ENCODE measurements at regions not wholly inside any gene's neighbourhood (a gene's known extent, or its start where the extent isn't known, plus 50 kb on each side); places are given as distances from the start of the nearest gene placed in this dataset.

GRCh38 chr5:17161662-17162061 is 55.8 kb upstream of the BASP1 start:
- no peak for DNase-seq
- H3K4me1 ChIP-seq (ENCODE audit: insufficient read depth, low read length), result no peaks in the 10 kb centered on the region
- H3K36me3 ChIP-seq (ENCODE audit: insufficient read depth, low read length), result no peaks in the 10 kb centered on the region
- ATAC-seq (ENCODE audit: poor library complexity), result no peak
- no peak overlapping the region for H3K27ac ChIP-seq (ENCODE audit: low read depth in 1 of 2, low read length in 2 of 2)
- Mint-ChIP-seq H3K4me3 (no peak overlapping the region), H3K36me3 (ENCODE audit: low read depth) (no peaks in the 10 kb centered on the region), H3K27ac (no peak overlapping the region), H3K4me1 (ENCODE audit: low read depth) (no peaks in the 10 kb centered on the region), H3K27me3 (no peaks in the 10 kb centered on the region), H3K9me3 (no peaks in the 10 kb centered on the region)
- no peak for TF ChIP-seq CTCF (IDR thresholded peaks at IDR 0.05)
- ChIA-PET POLR2A (no interaction called here), CTCF (no interaction called here)
- H3K9me3 ChIP-seq (ENCODE audit: control insufficient read depth in 1 of 2, insufficient read depth in 1 of 2, low read length in 2 of 2), result no peaks in the 10 kb centered on the region
- H3K27me3 ChIP-seq (ENCODE audit: control insufficient read depth in 1 of 2, insufficient read depth in 2 of 2, low read length in 2 of 2), result no peaks in the 10 kb centered on the region
- intact Hi-C loops (cut with DNase I, micrococcal nuclease), result no loop called here
- no peak overlapping the region for H3K4me3 ChIP-seq (ENCODE audit: low read length)

- no peak overlapping the region for H3K4me3 Mint-ChIP-seq
These were observed 54.2 kb upstream of the BASP1 start for GRCh38 chr5:17163221-17163620.

GRCh38 chr5:17167171-17167891 is 50.1 kb upstream of the BASP1 start:
- CTCF ChIA-PET, result no interaction called here
- DNase-seq, result no peak

More at GRCh38 chr5:17163221-17163620, 54.2 kb upstream of the BASP1 start:
- no peak for TF ChIP-seq CTCF (IDR thresholded peaks at IDR 0.05)
- Histone ChIP-seq H3K4me3 (ENCODE audit: low read length) (no peak overlapping the region), H3K27me3 (ENCODE audit: control insufficient read depth in 1 of 2, insufficient read depth in 2 of 2, low read length in 2 of 2) (no peaks in the 10 kb centered on the region), H3K27ac (ENCODE audit: low read depth in 1 of 2, low read length in 2 of 2) (no peak overlapping the region), H3K9me3 (ENCODE audit: control insufficient read depth in 1 of 2, insufficient read depth in 1 of 2, low read length in 2 of 2) (no peaks in the 10 kb centered on the region), H3K4me1 (ENCODE audit: insufficient read depth, low read length) (no peaks in the 10 kb centered on the region), H3K36me3 (ENCODE audit: insufficient read depth, low read length) (no peaks in the 10 kb centered on the region)
- Mint-ChIP-seq H3K36me3 (ENCODE audit: low read depth) (no peaks in the 10 kb centered on the region), H3K27ac (no peak overlapping the region), H3K4me1 (ENCODE audit: low read depth) (no peaks in the 10 kb centered on the region), H3K27me3 (no peaks in the 10 kb centered on the region), H3K9me3 (no peaks in the 10 kb centered on the region)
- ChIA-PET POLR2A (no interaction called here), CTCF (interaction anchor here (0.6 kb wide), 1 partner anchor 74 kb away, joined by 3 read pairs; no protein-coding TSS in a partner anchor)
- ATAC-seq (ENCODE audit: poor library complexity) (no peak), DNase-seq (no peak)
- intact Hi-C loops (cut with DNase I, micrococcal nuclease), result no loop called here

More at GRCh38 chr5:17167171-17167891, 50.1 kb upstream of the BASP1 start:
- H3K36me3 Mint-ChIP-seq (ENCODE audit: low read depth), result no peaks in the 10 kb centered on the region
- no peak for ATAC-seq (ENCODE audit: poor library complexity)
- H3K4me1 Mint-ChIP-seq (ENCODE audit: low read depth), result no peaks in the 10 kb centered on the region
- no peaks in the 10 kb centered on the region for H3K4me1 ChIP-seq (ENCODE audit: insufficient read depth, low read length)
- H3K27ac ChIP-seq (ENCODE audit: low read depth in 1 of 2, low read length in 2 of 2), result no peak overlapping the region
- H3K27me3 Mint-ChIP-seq, result no peaks in the 10 kb centered on the region
- no peak for TF ChIP-seq CTCF (IDR thresholded peaks at IDR 0.05)
- H3K4me3 ChIP-seq (ENCODE audit: low read length), result no peak overlapping the region
- no peaks in the 10 kb centered on the region for H3K9me3 Mint-ChIP-seq
- POLR2A ChIA-PET, result no interaction called here
- intact Hi-C loops (cut with DNase I, micrococcal nuclease), result no loop called here
- no peaks in the 10 kb centered on the region for H3K9me3 ChIP-seq (ENCODE audit: control insufficient read depth in 1 of 2, insufficient read depth in 1 of 2, low read length in 2 of 2)
- no peaks in the 10 kb centered on the region for H3K27me3 ChIP-seq (ENCODE audit: control insufficient read depth in 1 of 2, insufficient read depth in 2 of 2, low read length in 2 of 2)
- no peak overlapping the region for H3K27ac Mint-ChIP-seq
- no peaks in the 10 kb centered on the region for H3K36me3 ChIP-seq (ENCODE audit: insufficient read depth, low read length)
- no peak overlapping the region for H3K4me3 Mint-ChIP-seq
